LoVo (cell line): ENCODE measurements at regions not wholly inside any gene's neighbourhood (a gene's known extent, or its start where the extent isn't known, plus 50 kb on each side); places are given as distances from the start of the nearest gene placed in this dataset.

Source experiments
- DNase-seq: peaks from one replicate; pipeline ENCODE4 v3.0.0-alpha.2; 2016; ENCODE audit warnings: low spot score

GRCh38 chr5:118778941-118779340 is 209.4 kb downstream of the DTWD2 start:
- DNase-seq = no peak

GRCh38 chr5:118777189-118777736 is 211.1 kb downstream of the DTWD2 start:
- DNase-seq = no peak

GRCh38 chr5:118776755-118777154 is 211.6 kb downstream of the DTWD2 start:
- no peak for DNase-seq

- DNase-seq = no peak
Observed at GRCh38 chr5:118775790-118776499, 212.4 kb downstream of the DTWD2 start.

- DNase-seq = no peak
Observed at GRCh38 chr5:118768607-118769175, 219.7 kb downstream of the DTWD2 start.

- DNase-seq = no peak
Observed at GRCh38 chr5:118762291-118762690, 226.1 kb downstream of the DTWD2 start.

- no peak for DNase-seq
Observed at GRCh38 chr5:118761814-118762213, 226.5 kb downstream of the DTWD2 start.

GRCh38 chr5:118752969-118753368 is 235.4 kb downstream of the DTWD2 start:
- no peak for DNase-seq

GRCh38 chr5:118736396-118736795 is 252.0 kb downstream of the DTWD2 start:
- DNase-seq = no peak

GRCh38 chr5:118733394-118733793 is 255.0 kb downstream of the DTWD2 start:
- no peak for DNase-seq

GRCh38 chr5:118728191-118728590 is 260.2 kb downstream of the DTWD2 start:
- DNase-seq = no peak

GRCh38 chr5:118726891-118727290 is 261.5 kb downstream of the DTWD2 start:
- DNase-seq = no peak

- no peak for DNase-seq
Observed at GRCh38 chr5:118723021-118723338, 265.4 kb downstream of the DTWD2 start.

GRCh38 chr5:118722122-118723020 is 266.0 kb downstream of the DTWD2 start:
- no peak for DNase-seq

GRCh38 chr5:118711727-118712126 is 276.6 kb downstream of the DTWD2 start:
- DNase-seq = no peak

- DNase-seq = no peak
Observed at GRCh38 chr5:118705959-118706667, 282.2 kb downstream of the DTWD2 start.

GRCh38 chr5:118703241-118703640 is 285.1 kb downstream of the DTWD2 start:
- DNase-seq = no peak

- DNase-seq = no peak
Observed at GRCh38 chr5:118701791-118702190, 286.6 kb downstream of the DTWD2 start.

- no peak for DNase-seq
Observed at GRCh38 chr5:118700510-118700909, 287.8 kb downstream of the DTWD2 start.

GRCh38 chr5:118698774-118699173 is 289.6 kb downstream of the DTWD2 start:
- DNase-seq = no peak

GRCh38 chr5:118696076-118696475 is 292.3 kb downstream of the DTWD2 start:
- DNase-seq = no peak

GRCh38 chr5:118692811-118693342 is 295.5 kb downstream of the DTWD2 start:
- DNase-seq = no peak
